ENCODE measurements at regions not wholly inside any gene's neighbourhood (a gene's known extent, or its start where the extent isn't known, plus 50 kb on each side); places are given as distances from the start of the nearest gene placed in this dataset.

DNA sequence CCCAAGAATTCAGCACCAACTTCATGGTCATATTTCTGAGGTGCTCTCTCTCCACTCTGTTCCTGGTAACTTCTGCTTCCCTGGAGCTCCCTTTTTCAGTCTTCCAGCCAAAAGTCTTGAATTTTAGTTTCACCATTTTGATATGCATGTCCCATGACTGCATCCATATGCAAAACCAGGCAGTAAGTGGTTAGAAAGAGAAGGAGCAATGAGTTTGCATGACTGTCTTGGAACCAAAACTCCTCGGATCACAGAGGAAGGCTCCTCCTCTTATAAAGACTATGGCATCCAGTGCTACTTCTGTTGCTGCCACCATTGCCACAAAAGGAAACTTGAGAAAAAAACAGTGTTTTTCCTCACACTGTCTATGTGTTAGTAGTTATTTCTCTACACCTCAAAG is 269.1 kb upstream of the GLI3 start:
- Histone ChIP-seq H3K79me2 (ENCODE audit: insufficient read depth, low read length) (no peaks in the 10 kb centered on the region), H3K9ac (ENCODE audit: low read length) (no peak overlapping the region), H3K4me1 (ENCODE audit: control insufficient read depth in 1 of 2, insufficient read depth in 2 of 2, low read length in 2 of 2) (no peaks in the 10 kb centered on the region), H4K20me1 (ENCODE audit: insufficient read depth) (no peaks in the 10 kb centered on the region), H3K9me3 (ENCODE audit: control insufficient read depth in 1 of 2, insufficient read depth in 1 of 2, low read depth in 1 of 2, low read length in 2 of 2) (peaks cover 4 to 8% of the 10 kb centered on the region in 2 experiments; a peak in 1 of 4 replicates), H3K9me2 (ENCODE audit: insufficient read depth) (no peaks in the 10 kb centered on the region), H3K36me3 (ENCODE audit: control insufficient read depth in 1 of 2, insufficient read depth in 2 of 2, low read length in 2 of 2) (no peaks in the 10 kb centered on the region), H2AFZ (ENCODE audit: low read depth, low read length, poor library complexity, severe bottlenecking) (no peak overlapping the region), H3K4me3 (replicated peaks in 1 of 2; ENCODE audit: low read depth in 1 of 2, low read length in 2 of 2) (no peak overlapping the region), H3K27me3 (ENCODE audit: insufficient read depth, low read length) (no peaks in the 10 kb centered on the region), H3K4me2 (ENCODE audit: low read length) (no peak overlapping the region), H3K27ac (ENCODE audit: low read depth, low read length) (no peak overlapping the region)
- no peak for DNase-seq (ENCODE audit: low read depth, low spot score)
- BruUV-seq (replicated peaks), result no TSS peak
- ChIA-PET RAD21 (ENCODE audit: low non-redundant PET in 1 of 2, low total read pairs in 2 of 2, uncharacterized antibody in 2 of 2, unreplicated experiment in 2 of 2) (no interaction called here), POLR2A (no interaction called here), CTCF (no interaction called here)
- no peak for ATAC-seq
- TF ChIP-seq, protein P1, sequence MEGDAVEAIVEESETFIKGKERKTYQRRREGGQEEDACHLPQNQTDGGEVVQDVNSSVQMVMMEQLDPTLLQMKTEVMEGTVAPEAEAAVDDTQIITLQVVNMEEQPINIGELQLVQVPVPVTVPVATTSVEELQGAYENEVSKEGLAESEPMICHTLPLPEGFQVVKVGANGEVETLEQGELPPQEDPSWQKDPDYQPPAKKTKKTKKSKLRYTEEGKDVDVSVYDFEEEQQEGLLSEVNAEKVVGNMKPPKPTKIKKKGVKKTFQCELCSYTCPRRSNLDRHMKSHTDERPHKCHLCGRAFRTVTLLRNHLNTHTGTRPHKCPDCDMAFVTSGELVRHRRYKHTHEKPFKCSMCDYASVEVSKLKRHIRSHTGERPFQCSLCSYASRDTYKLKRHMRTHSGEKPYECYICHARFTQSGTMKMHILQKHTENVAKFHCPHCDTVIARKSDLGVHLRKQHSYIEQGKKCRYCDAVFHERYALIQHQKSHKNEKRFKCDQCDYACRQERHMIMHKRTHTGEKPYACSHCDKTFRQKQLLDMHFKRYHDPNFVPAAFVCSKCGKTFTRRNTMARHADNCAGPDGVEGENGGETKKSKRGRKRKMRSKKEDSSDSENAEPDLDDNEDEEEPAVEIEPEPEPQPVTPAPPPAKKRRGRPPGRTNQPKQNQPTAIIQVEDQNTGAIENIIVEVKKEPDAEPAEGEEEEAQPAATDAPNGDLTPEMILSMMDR (IDR thresholded peaks at IDR 0.05 in 2 of 3, conservative IDR thresholded peaks at IDR 0.05 in 1 of 3; ENCODE audit: borderline replicate concordance in 1 of 3, insufficient read depth in 1 of 3, low read depth in 2 of 3, low read length in 2 of 3), result no peak
- TF ChIP-seq ZFX (IDR thresholded peaks at IDR 0.05), result no peak
- TF ChIP-seq, protein P2, sequence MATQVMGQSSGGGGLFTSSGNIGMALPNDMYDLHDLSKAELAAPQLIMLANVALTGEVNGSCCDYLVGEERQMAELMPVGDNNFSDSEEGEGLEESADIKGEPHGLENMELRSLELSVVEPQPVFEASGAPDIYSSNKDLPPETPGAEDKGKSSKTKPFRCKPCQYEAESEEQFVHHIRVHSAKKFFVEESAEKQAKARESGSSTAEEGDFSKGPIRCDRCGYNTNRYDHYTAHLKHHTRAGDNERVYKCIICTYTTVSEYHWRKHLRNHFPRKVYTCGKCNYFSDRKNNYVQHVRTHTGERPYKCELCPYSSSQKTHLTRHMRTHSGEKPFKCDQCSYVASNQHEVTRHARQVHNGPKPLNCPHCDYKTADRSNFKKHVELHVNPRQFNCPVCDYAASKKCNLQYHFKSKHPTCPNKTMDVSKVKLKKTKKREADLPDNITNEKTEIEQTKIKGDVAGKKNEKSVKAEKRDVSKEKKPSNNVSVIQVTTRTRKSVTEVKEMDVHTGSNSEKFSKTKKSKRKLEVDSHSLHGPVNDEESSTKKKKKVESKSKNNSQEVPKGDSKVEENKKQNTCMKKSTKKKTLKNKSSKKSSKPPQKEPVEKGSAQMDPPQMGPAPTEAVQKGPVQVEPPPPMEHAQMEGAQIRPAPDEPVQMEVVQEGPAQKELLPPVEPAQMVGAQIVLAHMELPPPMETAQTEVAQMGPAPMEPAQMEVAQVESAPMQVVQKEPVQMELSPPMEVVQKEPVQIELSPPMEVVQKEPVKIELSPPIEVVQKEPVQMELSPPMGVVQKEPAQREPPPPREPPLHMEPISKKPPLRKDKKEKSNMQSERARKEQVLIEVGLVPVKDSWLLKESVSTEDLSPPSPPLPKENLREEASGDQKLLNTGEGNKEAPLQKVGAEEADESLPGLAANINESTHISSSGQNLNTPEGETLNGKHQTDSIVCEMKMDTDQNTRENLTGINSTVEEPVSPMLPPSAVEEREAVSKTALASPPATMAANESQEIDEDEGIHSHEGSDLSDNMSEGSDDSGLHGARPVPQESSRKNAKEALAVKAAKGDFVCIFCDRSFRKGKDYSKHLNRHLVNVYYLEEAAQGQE (IDR thresholded peaks at IDR 0.05; ENCODE audit: low read depth), result no peak
- no peak for TF ChIP-seq CEBPB (IDR thresholded peaks at IDR 0.05; ENCODE audit: low read depth)
- TF ChIP-seq RAD21 (IDR thresholded peaks at IDR 0.05; ENCODE audit: low read depth), result no peak
- no peak for TF ChIP-seq SP1 (IDR thresholded peaks at IDR 0.05; ENCODE audit: low read depth)
- intact Hi-C loops (cut with micrococcal nuclease), result no loop called here
